ENCODE measurements at regions not wholly inside any gene's neighbourhood (a gene's known extent, or its start where the extent isn't known, plus 50 kb on each side); places are given as distances from the start of the nearest gene placed in this dataset.

DNA sequence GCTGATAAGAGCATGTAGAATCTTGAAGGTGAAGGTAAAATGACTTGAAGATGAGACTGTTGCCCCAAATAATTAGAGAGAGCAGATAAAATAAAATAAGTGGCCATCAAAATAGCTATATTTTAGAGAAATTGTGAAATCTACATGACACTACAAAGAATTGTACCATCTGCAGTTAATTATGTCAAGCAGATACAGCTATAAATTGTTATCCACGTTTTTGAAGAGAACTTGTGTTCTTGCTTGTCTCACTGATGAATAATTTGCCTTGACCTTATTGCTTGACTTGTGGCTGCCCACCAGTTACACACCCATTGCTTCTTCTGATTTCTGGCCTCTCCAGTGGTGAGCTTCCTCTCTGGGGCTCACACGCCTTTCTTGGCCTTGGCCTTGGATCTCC is 75.8 kb upstream of the TNIP3 start:
- TF ChIP-seq GATA3 (IDR thresholded peaks at IDR 0.05; ENCODE audit: low read depth, low read length) (no peak), GATA2 (IDR thresholded peaks at IDR 0.05; ENCODE audit: low read depth, low read length) (no peak)

DNA sequence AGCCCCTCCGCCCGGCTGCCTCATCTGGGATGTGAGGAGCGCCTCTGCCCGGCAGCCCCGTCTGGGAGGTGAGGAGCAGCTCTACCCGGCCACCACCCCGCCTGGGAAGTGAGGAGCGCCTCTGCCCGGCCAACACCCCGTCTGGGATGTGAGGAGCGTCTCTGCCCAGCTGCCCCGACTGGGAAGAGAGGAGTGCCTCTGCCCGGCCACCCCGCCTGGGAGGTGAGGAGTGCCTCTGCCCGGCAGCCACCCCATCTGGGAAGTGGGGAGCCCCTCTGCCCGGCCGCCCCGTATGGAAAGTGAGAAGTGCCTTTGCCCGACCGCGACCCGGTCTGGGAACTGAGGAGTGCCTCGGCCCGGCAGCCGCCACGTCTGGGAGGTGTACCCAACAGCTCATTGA is 74.3 kb upstream of the TNIP3 start:
- no peak for TF ChIP-seq GATA3 (IDR thresholded peaks at IDR 0.05; ENCODE audit: low read depth, low read length)
- no peak for TF ChIP-seq GATA2 (IDR thresholded peaks at IDR 0.05; ENCODE audit: low read depth, low read length)

GRCh38 chr4:121237069-121237399 is 72.9 kb upstream of the TNIP3 start:
- no peak for TF ChIP-seq GATA2 (IDR thresholded peaks at IDR 0.05; ENCODE audit: low read depth, low read length)
- no peak for TF ChIP-seq GATA3 (IDR thresholded peaks at IDR 0.05; ENCODE audit: low read depth, low read length)

- TF ChIP-seq GATA2 (IDR thresholded peaks at IDR 0.05; ENCODE audit: low read depth, low read length) (no peak), GATA3 (IDR thresholded peaks at IDR 0.05; ENCODE audit: low read depth, low read length) (no peak)
Measured at GRCh38 chr4:121236353-121237068, 72.4 kb upstream of the TNIP3 start.

GRCh38 chr4:121233982-121234381 is 69.9 kb upstream of the TNIP3 start:
- TF ChIP-seq GATA2 (IDR thresholded peaks at IDR 0.05; ENCODE audit: low read depth, low read length) (no peak), GATA3 (IDR thresholded peaks at IDR 0.05; ENCODE audit: low read depth, low read length) (no peak)

GRCh38 chr4:121229993-121230392 is 65.9 kb upstream of the TNIP3 start:
- TF ChIP-seq GATA2 (IDR thresholded peaks at IDR 0.05; ENCODE audit: low read depth, low read length), result no peak
- no peak for TF ChIP-seq GATA3 (IDR thresholded peaks at IDR 0.05; ENCODE audit: low read depth, low read length)

GRCh38 chr4:121228848-121229247 is 64.7 kb upstream of the TNIP3 start:
- TF ChIP-seq GATA3 (IDR thresholded peaks at IDR 0.05; ENCODE audit: low read depth, low read length), result no peak
- TF ChIP-seq GATA2 (IDR thresholded peaks at IDR 0.05; ENCODE audit: low read depth, low read length), result no peak

- TF ChIP-seq GATA3 (IDR thresholded peaks at IDR 0.05; ENCODE audit: low read depth, low read length), result no peak
- no peak for TF ChIP-seq GATA2 (IDR thresholded peaks at IDR 0.05; ENCODE audit: low read depth, low read length)
Measured at GRCh38 chr4:121227341-121227792, 63.2 kb upstream of the TNIP3 start.

GRCh38 chr4:121226362-121226761 is 62.2 kb upstream of the TNIP3 start:
- TF ChIP-seq GATA3 (IDR thresholded peaks at IDR 0.05; ENCODE audit: low read depth, low read length) (no peak), GATA2 (IDR thresholded peaks at IDR 0.05; ENCODE audit: low read depth, low read length) (no peak)

- TF ChIP-seq GATA2 (IDR thresholded peaks at IDR 0.05; ENCODE audit: low read depth, low read length) (no peak), GATA3 (IDR thresholded peaks at IDR 0.05; ENCODE audit: low read depth, low read length) (no peak)
Measured at GRCh38 chr4:121221608-121222007, 57.5 kb upstream of the TNIP3 start.

DNA sequence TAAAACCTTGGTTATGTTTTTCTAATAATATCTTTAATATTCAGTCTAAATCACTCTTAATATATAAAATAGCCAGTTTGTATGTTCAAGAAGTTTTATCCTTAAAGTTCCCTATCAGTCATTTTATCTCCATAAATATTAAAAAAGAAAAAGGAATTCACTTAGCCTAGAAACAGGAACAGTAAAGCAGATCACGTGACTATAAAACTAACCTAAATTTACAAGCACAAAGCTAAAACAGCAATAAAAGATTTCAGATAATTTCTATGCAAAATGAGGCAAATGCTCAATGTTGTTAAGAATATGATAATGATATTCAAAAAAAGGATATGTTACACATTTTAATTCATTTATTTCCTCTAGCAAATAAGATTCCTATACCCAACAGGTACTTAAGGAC is 57.1 kb upstream of the TNIP3 start:
- no peak for TF ChIP-seq GATA2 (IDR thresholded peaks at IDR 0.05; ENCODE audit: low read depth, low read length)
- TF ChIP-seq GATA3 (IDR thresholded peaks at IDR 0.05; ENCODE audit: low read depth, low read length), result no peak

DNA sequence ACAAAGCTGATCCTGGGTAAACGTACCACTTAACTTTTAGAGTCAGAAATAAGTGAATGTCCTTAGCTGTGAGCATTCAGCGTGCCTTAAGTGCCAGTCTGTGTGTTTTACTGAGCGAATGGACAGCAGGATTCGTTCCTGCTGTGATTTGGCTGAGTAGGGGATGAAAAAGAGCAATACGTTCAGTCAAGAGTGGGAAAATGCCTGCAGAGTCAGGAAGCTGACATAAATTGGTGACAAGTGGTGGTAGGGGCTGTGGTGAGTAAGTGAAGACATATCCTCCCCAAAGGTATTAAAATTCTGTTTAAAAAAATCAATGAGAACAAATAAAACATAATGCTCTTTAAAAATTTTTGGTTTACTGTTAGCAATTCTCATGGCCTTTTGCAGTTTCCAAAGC is 56.6 kb upstream of the TNIP3 start:
- no peak for TF ChIP-seq GATA2 (IDR thresholded peaks at IDR 0.05; ENCODE audit: low read depth, low read length)
- TF ChIP-seq GATA3 (IDR thresholded peaks at IDR 0.05; ENCODE audit: low read depth, low read length), result no peak

DNA sequence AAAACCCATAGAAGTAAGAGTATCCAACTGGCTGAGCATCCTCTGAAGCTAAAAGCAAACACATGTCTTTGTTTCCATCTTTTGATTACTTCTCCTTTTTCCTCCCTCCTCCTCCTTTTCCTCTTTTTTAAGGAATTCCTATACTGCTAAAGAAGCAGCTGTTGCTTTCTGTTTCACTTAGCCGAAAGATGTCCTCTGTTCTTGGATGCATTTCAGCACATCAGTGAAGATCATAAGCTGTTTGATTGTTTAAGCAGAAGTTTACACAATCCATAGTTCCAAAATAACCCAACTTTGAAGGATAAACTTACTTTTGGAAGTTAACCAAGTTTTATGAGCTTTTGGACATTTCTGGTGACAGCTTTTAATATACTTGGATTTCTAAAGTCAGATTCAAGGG is 55.1 kb upstream of the TNIP3 start:
- TF ChIP-seq GATA3 (IDR thresholded peaks at IDR 0.05; ENCODE audit: low read depth, low read length), result no peak
- no peak for TF ChIP-seq GATA2 (IDR thresholded peaks at IDR 0.05; ENCODE audit: low read depth, low read length)

- TF ChIP-seq GATA3 (IDR thresholded peaks at IDR 0.05; ENCODE audit: low read depth, low read length) (no peak), GATA2 (IDR thresholded peaks at IDR 0.05; ENCODE audit: low read depth, low read length) (no peak)
Measured at GRCh38 chr4:121217351-121217750, 53.2 kb upstream of the TNIP3 start.

DNA sequence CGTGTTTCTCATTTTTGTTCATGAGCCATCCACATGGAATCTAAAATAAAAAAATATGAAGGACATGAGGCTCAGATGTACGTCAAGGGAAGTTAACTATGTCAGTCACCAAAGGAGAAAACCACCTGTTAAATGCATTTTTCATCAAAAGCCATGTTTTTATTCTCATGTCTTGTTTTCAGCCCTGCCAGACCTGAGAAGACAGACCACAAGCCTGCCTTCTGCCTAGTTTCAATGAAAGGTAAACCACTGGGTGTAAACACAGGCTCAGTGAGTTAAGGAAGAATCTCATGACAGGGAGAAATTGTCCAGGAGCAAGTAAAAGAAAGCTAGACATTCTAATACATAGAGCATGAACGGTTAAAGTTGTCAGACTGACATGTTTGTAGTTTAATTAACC is 52.3 kb upstream of the TNIP3 start:
- TF ChIP-seq GATA2 (IDR thresholded peaks at IDR 0.05; ENCODE audit: low read depth, low read length) (no peak), GATA3 (IDR thresholded peaks at IDR 0.05; ENCODE audit: low read depth, low read length) (no peak)

- TF ChIP-seq GATA3 (IDR thresholded peaks at IDR 0.05; ENCODE audit: low read depth, low read length) (no peak), GATA2 (IDR thresholded peaks at IDR 0.05; ENCODE audit: low read depth, low read length) (no peak)
Measured at GRCh38 chr4:121213940-121214339, 49.8 kb upstream of the TNIP3 start.

All from SH-SY5Y (cell line).